Muscle of leg (tissue), 3 donors: ENCODE measurements at regions not wholly inside any gene's neighbourhood (a gene's known extent, or its start where the extent isn't known, plus 50 kb on each side); places are given as distances from the start of the nearest gene placed in this dataset.
"Not testable (repeated sequence)": the region's sequence is repeated elsewhere in the genome, so short reads cannot be mapped to it uniquely, and the experiment has no call there.

ENCODE experiments used
- DNase-seq: peaks from one replicate; pipeline ENCODE4 v3.0.0; 2013
- H3K27ac ChIP-seq: one replicate; pipeline ENCODE4 v1.5.1; 2013; ENCODE audit warnings: mild to moderate bottlenecking, low read length, control low read depth
- H3K27me3 ChIP-seq: one replicate; pipeline ENCODE4 v1.6.1; 2013; ENCODE audit warnings: low read length; ENCODE audit not compliant: control insufficient read depth, insufficient read depth
- H3K36me3 ChIP-seq: one replicate; pipeline ENCODE4 v1.6.1; 2013; ENCODE audit warnings: low read length; ENCODE audit not compliant: control insufficient read depth, insufficient read depth
- H3K4me1 ChIP-seq: one replicate; pipeline ENCODE4 v1.6.1; 2013; ENCODE audit warnings: low read length; ENCODE audit not compliant: control insufficient read depth, insufficient read depth
- H3K4me3 ChIP-seq: one replicate; pipeline ENCODE4 v1.5.1; 2013; ENCODE audit warnings: low read length, control low read depth
- H3K9me3 ChIP-seq: replicated peaks from 2 replicates; pipeline ENCODE4 v1.6.1; 2013; ENCODE audit warnings: low read depth, low read length; ENCODE audit not compliant: control insufficient read depth
- WGBS: methylation state at CpG from one replicate; pipeline ENCODE4 v1.1.5; 2013; ENCODE audit warnings: missing lambda C conversion rate; ENCODE audit not compliant: insufficient coverage; 5-methylcytosine and 5-hydroxymethylcytosine counted together

- no peak for DNase-seq
- no peak overlapping the region for H3K27ac ChIP-seq
- H3K4me3 ChIP-seq = no peak overlapping the region
- no peaks in the 10 kb centered on the region for H3K9me3 ChIP-seq
- H3K27me3 ChIP-seq = no peaks in the 10 kb centered on the region
- no peaks in the 10 kb centered on the region for H3K36me3 ChIP-seq
- H3K4me1 ChIP-seq = no peaks in the 10 kb centered on the region
Observed at GRCh38 chr21:14750041-14750440, 203.9 kb upstream of the SAMSN1 start.

GRCh38 chr21:14748662-14749061 is 202.5 kb upstream of the SAMSN1 start:
- WGBS = 100% methylated on average over 1 of the region's 2 CpGs
- Histone ChIP-seq H3K4me1 (no peaks in the 10 kb centered on the region), H3K27ac (no peak overlapping the region)

GRCh38 chr21:14744368-14744767 is 198.3 kb upstream of the SAMSN1 start:
- Histone ChIP-seq H3K27me3 (no peaks in the 10 kb centered on the region), H3K9me3 (no peaks in the 10 kb centered on the region), H3K36me3 (no peaks in the 10 kb centered on the region), H3K4me1 (no peaks in the 10 kb centered on the region), H3K27ac (no peak overlapping the region), H3K4me3 (no peak overlapping the region)
- no peak for DNase-seq
- no CpG with 5 or more reads among the region's 1 CpG for WGBS

More at GRCh38 chr21:14748662-14749061, 202.5 kb upstream of the SAMSN1 start:
- DNase-seq = no peak
- no peaks in the 10 kb centered on the region for H3K36me3 ChIP-seq
- H3K9me3 ChIP-seq = no peaks in the 10 kb centered on the region
- no peaks in the 10 kb centered on the region for H3K27me3 ChIP-seq
- no peak overlapping the region for H3K4me3 ChIP-seq

DNA sequence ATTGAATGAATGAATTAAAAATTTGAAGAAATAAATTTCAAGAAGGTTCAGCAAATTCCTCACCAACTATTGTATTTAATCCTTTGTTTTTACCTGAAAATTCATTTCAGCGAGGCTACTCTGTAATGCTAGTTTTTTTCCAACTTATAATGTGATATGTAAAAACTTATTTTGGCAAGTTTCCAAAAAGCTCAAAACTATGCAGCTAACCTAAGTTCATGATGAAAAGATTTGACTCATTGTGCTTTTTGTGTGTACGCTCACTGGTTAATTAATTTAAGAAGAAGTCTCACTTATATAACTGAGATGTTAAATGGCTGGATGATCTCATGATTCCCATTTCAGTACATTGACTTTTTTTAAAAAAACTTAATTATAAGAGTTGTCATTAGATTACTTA is 196.0 kb upstream of the SAMSN1 start:
- no CpG with 5 or more reads among the region's 2 CpGs for WGBS
- no peak overlapping the region for H3K4me3 ChIP-seq

GRCh38 chr21:14741256-14741655 is 195.1 kb upstream of the SAMSN1 start:
- no peak overlapping the region for H3K4me3 ChIP-seq
- no peak overlapping the region for H3K27ac ChIP-seq
- no CpG with 5 or more reads among the region's 1 CpG for WGBS
- H3K36me3 ChIP-seq = no peaks in the 10 kb centered on the region
- no peak for DNase-seq
- H3K27me3 ChIP-seq = no peaks in the 10 kb centered on the region
- no peaks in the 10 kb centered on the region for H3K9me3 ChIP-seq
- H3K4me1 ChIP-seq = no peaks in the 10 kb centered on the region

More for the DNA sequence above, 196.0 kb upstream of the SAMSN1 start:
- Histone ChIP-seq H3K9me3 (no peaks in the 10 kb centered on the region), H3K4me1 (no peaks in the 10 kb centered on the region), H3K27me3 (no peaks in the 10 kb centered on the region), H3K36me3 (no peaks in the 10 kb centered on the region), H3K27ac (no peak overlapping the region)
- no peak for DNase-seq

GRCh38 chr21:14740692-14741091 is 194.6 kb upstream of the SAMSN1 start:
- DNase-seq = no peak
- WGBS = no CpG with 5 or more reads among the region's 1 CpG
- no peaks in the 10 kb centered on the region for H3K4me1 ChIP-seq
- no peaks in the 10 kb centered on the region for H3K9me3 ChIP-seq
- no peaks in the 10 kb centered on the region for H3K27me3 ChIP-seq
- no peak overlapping the region for H3K4me3 ChIP-seq
- H3K36me3 ChIP-seq = no peaks in the 10 kb centered on the region
- no peak overlapping the region for H3K27ac ChIP-seq

- Histone ChIP-seq H3K4me3 (no peak overlapping the region), H3K9me3 (no peaks in the 10 kb centered on the region), H3K27ac (no peak overlapping the region), H3K36me3 (no peaks in the 10 kb centered on the region), H3K27me3 (no peaks in the 10 kb centered on the region), H3K4me1 (no peaks in the 10 kb centered on the region)
- no CpG with 5 or more reads among the region's 3 CpGs for WGBS
- DNase-seq = no peak
Observed at GRCh38 chr21:14740116-14740515, 194.0 kb upstream of the SAMSN1 start.

GRCh38 chr21:14739590-14739989 is 193.5 kb upstream of the SAMSN1 start:
- DNase-seq = no peak
- H3K36me3 ChIP-seq = no peaks in the 10 kb centered on the region

GRCh38 chr21:14738576-14738975 is 192.5 kb upstream of the SAMSN1 start:
- H3K4me3 ChIP-seq, DNase-seq, H3K4me1 ChIP-seq, H3K27ac ChIP-seq, H3K36me3 ChIP-seq, H3K27me3 ChIP-seq, H3K9me3 ChIP-seq: not testable (repeated sequence)
- no CpG with 5 or more reads among the region's 3 CpGs for WGBS

More at GRCh38 chr21:14739590-14739989, 193.5 kb upstream of the SAMSN1 start:
- H3K27ac ChIP-seq = no peak overlapping the region
- H3K4me1 ChIP-seq = no peaks in the 10 kb centered on the region
- no CpG with 5 or more reads among the region's 2 CpGs for WGBS
- no peaks in the 10 kb centered on the region for H3K9me3 ChIP-seq
- H3K27me3 ChIP-seq = no peaks in the 10 kb centered on the region
- no peak overlapping the region for H3K4me3 ChIP-seq

DNA sequence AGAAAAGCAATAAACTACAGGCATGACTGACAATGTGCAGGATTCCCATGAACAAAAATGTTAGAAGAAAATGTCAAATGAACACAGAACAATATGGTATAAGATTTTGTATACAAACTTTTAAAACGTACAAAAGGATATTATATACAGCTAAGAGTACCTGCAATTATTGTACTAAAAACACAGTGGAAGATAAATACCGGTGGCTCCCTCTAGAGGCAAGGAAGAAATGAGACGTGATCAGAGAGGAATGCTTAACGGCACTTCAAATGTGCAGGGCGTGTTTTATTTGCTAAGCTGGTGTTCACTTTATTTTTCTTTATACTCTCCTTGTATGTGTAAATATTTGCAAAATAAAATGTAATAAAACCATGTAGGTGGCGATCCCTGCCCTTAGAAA is 191.8 kb upstream of the SAMSN1 start:
- Histone ChIP-seq H3K36me3 (no peaks in the 10 kb centered on the region), H3K4me1 (no peaks in the 10 kb centered on the region), H3K4me3 (no peak overlapping the region), H3K9me3 (no peaks in the 10 kb centered on the region), H3K27ac (no peak overlapping the region), H3K27me3 (no peaks in the 10 kb centered on the region)
- peak; percentile 65 for DNase-seq
- no CpG with 5 or more reads among the region's 6 CpGs for WGBS

GRCh38 chr21:14737284-14737691 is 191.2 kb upstream of the SAMSN1 start:
- H3K4me1 ChIP-seq = no peaks in the 10 kb centered on the region
- 80% methylated on average over 1 of the region's 2 CpGs for WGBS
- no peaks in the 10 kb centered on the region for H3K9me3 ChIP-seq
- no peaks in the 10 kb centered on the region for H3K27me3 ChIP-seq
- H3K36me3 ChIP-seq = no peaks in the 10 kb centered on the region
- H3K4me3 ChIP-seq = no peak overlapping the region
- no peak overlapping the region for H3K27ac ChIP-seq
- no peak for DNase-seq
